GM19438 (cell line): ENCODE measurements at regions not wholly inside any gene's neighbourhood (a gene's known extent, or its start where the extent isn't known, plus 50 kb on each side); places are given as distances from the start of the nearest gene placed in this dataset.
"Not testable (repeated sequence)": the region's sequence is repeated elsewhere in the genome, so short reads cannot be mapped to it uniquely, and the experiment has no call there.

Experiments used
- ATAC-seq: cut with Tn5 transposase; IDR thresholded peaks from one replicate; pipeline ENCODE4 v1.9.1; 2021; ENCODE audit warnings: low read depth; ENCODE audit not compliant: unreplicated experiment

GRCh38 chr6:112947507-112947906, 600.4 kb downstream of the RFPL4B start:
- ATAC-seq, result no peak

- ATAC-seq, result no peak
Measured at GRCh38 chr6:112951829-112952228, 604.7 kb downstream of the RFPL4B start.

GRCh38 chr6:112955743-112956142, 608.6 kb downstream of the RFPL4B start:
- not testable (repeated sequence) for ATAC-seq

GRCh38 chr6:112956696-112957535, 609.8 kb downstream of the RFPL4B start:
- no peak for ATAC-seq

- no peak for ATAC-seq
Measured at GRCh38 chr6:112957536-112957916, 610.4 kb downstream of the RFPL4B start.

GRCh38 chr6:112960130-112960529, 613.0 kb downstream of the RFPL4B start:
- not testable (repeated sequence) for ATAC-seq

GRCh38 chr6:112967974-112968373, 620.8 kb downstream of the RFPL4B start:
- ATAC-seq, result no peak

GRCh38 chr6:112971651-112972050, 624.5 kb downstream of the RFPL4B start:
- no peak for ATAC-seq

- ATAC-seq, result not testable (repeated sequence)
Measured at GRCh38 chr6:112974931-112975330, 627.8 kb downstream of the RFPL4B start.

GRCh38 chr6:112976579-112976978, 629.4 kb downstream of the RFPL4B start:
- not testable (repeated sequence) for ATAC-seq

GRCh38 chr6:112979830-112980229, 632.7 kb downstream of the RFPL4B start:
- no peak for ATAC-seq

- ATAC-seq, result no peak
Measured at GRCh38 chr6:112980676-112981075, 633.5 kb downstream of the RFPL4B start.

- ATAC-seq, result no peak
Measured at GRCh38 chr6:112983713-112984261, 636.7 kb downstream of the RFPL4B start.

GRCh38 chr6:112984899-112985298, 637.8 kb downstream of the RFPL4B start:
- ATAC-seq, result no peak

GRCh38 chr6:112986321-112986720, 639.2 kb downstream of the RFPL4B start:
- no peak for ATAC-seq

GRCh38 chr6:112988748-112989147, 641.6 kb downstream of the RFPL4B start:
- no peak for ATAC-seq

- ATAC-seq, result no peak
Measured at GRCh38 chr6:112990971-112991370, 643.8 kb downstream of the RFPL4B start.

- no peak for ATAC-seq
Measured at GRCh38 chr6:112991912-112992311, 644.8 kb downstream of the RFPL4B start.

- ATAC-seq, result no peak
Measured at GRCh38 chr6:112997421-112998085, 650.4 kb downstream of the RFPL4B start.

- ATAC-seq, result no peak
Measured at GRCh38 chr6:113004054-113004453, 656.9 kb downstream of the RFPL4B start.

- no peak for ATAC-seq
Measured at GRCh38 chr6:113004470-113005270, 657.5 kb downstream of the RFPL4B start.
